H9 (cell line): ENCODE measurements at regions not wholly inside any gene's neighbourhood (a gene's known extent, or its start where the extent isn't known, plus 50 kb on each side); places are given as distances from the start of the nearest gene placed in this dataset.
A peak's percentile ranks its signal among the peaks of the same experiment; 100 is the strongest.

Experiments used
- DNase-seq: peaks from one replicate; pipeline ENCODE4 v3.0.0-alpha.2; 2017
- H2AFZ ChIP-seq: one replicate; pipeline ENCODE4 v1.6.1; 2013; ENCODE audit warnings: mild to moderate bottlenecking, low read length, control low read depth, moderate library complexity
- H2AK5ac ChIP-seq: 2 replicates; pipeline ENCODE4 v1.6.1; 2013; ENCODE audit warnings: low read length, control low read depth, mixed read lengths; ENCODE audit not compliant: insufficient read length
- H2BK120ac ChIP-seq: one replicate; pipeline ENCODE4 v1.6.1; 2013; ENCODE audit warnings: low read depth, mild to moderate bottlenecking, low read length, control low read depth, inconsistent platforms; ENCODE audit not compliant: poor library complexity, severe bottlenecking
- H2BK12ac ChIP-seq: 2 replicates; pipeline ENCODE4 v1.6.1; 2013; ENCODE audit warnings: low read length, control low read depth, mixed read lengths, low read depth; ENCODE audit not compliant: insufficient read length
- H2BK15ac ChIP-seq: 2 replicates; pipeline ENCODE4 v1.6.1; 2013; ENCODE audit warnings: low read depth, low read length, control low read depth
- H2BK20ac ChIP-seq: one replicate; pipeline ENCODE4 v1.6.1; 2013; ENCODE audit warnings: low read depth, mild to moderate bottlenecking, low read length, control low read depth, inconsistent platforms; ENCODE audit not compliant: poor library complexity, severe bottlenecking
- H2BK5ac ChIP-seq: 2 replicates; pipeline ENCODE4 v1.6.1; 2013; ENCODE audit warnings: low read length, control low read depth, mixed read lengths; ENCODE audit not compliant: insufficient read length
- H3K14ac ChIP-seq: 2 replicates; pipeline ENCODE4 v1.6.1; 2013; ENCODE audit warnings: low read length, control low read depth; ENCODE audit not compliant: insufficient read depth
- H3K18ac ChIP-seq: 2 replicates; pipeline ENCODE4 v1.6.1; 2013; ENCODE audit warnings: low read depth, mild to moderate bottlenecking, mixed read lengths, low read length, control low read depth; ENCODE audit not compliant: insufficient read length
- H3K23ac ChIP-seq: 2 replicates; pipeline ENCODE4 v1.6.1; 2013; ENCODE audit warnings: low read length, control low read depth, mixed read lengths, low read depth; ENCODE audit not compliant: insufficient read length
- H3K23me2 ChIP-seq: 2 replicates; pipeline ENCODE4 v1.6.1; 2013; ENCODE audit warnings: low read depth, mild to moderate bottlenecking, mixed read lengths, low read length, control low read depth; ENCODE audit not compliant: insufficient read length, poor library complexity, severe bottlenecking
- H3K27ac ChIP-seq: 2 replicates; pipeline ENCODE4 v1.5.1; 2013; ENCODE audit warnings: low read length, control low read depth, mixed read lengths, low read depth; ENCODE audit not compliant: insufficient read length
- H3K27me3 ChIP-seq: 2 replicates; pipeline ENCODE4 v1.6.1; 2013; ENCODE audit warnings: low read length, control low read depth, inconsistent platforms; ENCODE audit not compliant: insufficient read depth
- H3K4ac ChIP-seq: 2 replicates; pipeline ENCODE4 v1.6.1; 2013; ENCODE audit warnings: low read depth, mild to moderate bottlenecking, control low read depth, inconsistent platforms, low read length, moderate library complexity
- H3K4me1 ChIP-seq: 2 replicates; pipeline ENCODE4 v1.6.1; 2013; ENCODE audit warnings: low read length, control low read depth, inconsistent platforms; ENCODE audit not compliant: insufficient read depth
- H3K4me2 ChIP-seq: 2 replicates; pipeline ENCODE4 v1.6.1; 2013; ENCODE audit warnings: low read length, control low read depth, mixed read lengths; ENCODE audit not compliant: insufficient read length, insufficient read depth
- H3K56ac ChIP-seq: 2 replicates; pipeline ENCODE4 v1.6.1; 2013; ENCODE audit warnings: low read depth, mild to moderate bottlenecking, mixed read lengths, low read length, control low read depth; ENCODE audit not compliant: insufficient read length
- H3K79me1 ChIP-seq: 2 replicates; pipeline ENCODE4 v1.6.1; 2013; ENCODE audit warnings: low read depth, mild to moderate bottlenecking, moderate library complexity, low read length, control low read depth, inconsistent platforms; ENCODE audit not compliant: insufficient read depth, poor library complexity, severe bottlenecking
- H3K79me2 ChIP-seq: 2 replicates; pipeline ENCODE4 v1.6.1; 2013; ENCODE audit warnings: low read length, control low read depth, inconsistent platforms; ENCODE audit not compliant: insufficient read depth
- H3K9ac ChIP-seq: 2 replicates; pipeline ENCODE4 v1.6.1; 2013; ENCODE audit warnings: low read length, control low read depth, mixed read lengths; ENCODE audit not compliant: insufficient read length; ENCODE audit errors: extremely low read depth
- H3K9me3 ChIP-seq: one replicate; pipeline ENCODE4 v1.6.1; 2013; ENCODE audit warnings: low read depth, low read length, inconsistent platforms; ENCODE audit not compliant: control insufficient read depth
- H3T11ph ChIP-seq: one replicate; pipeline ENCODE4 v1.6.1; 2013; ENCODE audit warnings: mild to moderate bottlenecking, low read length, control low read depth, inconsistent platforms
- H4K20me1 ChIP-seq: one replicate; pipeline ENCODE4 v1.6.1; 2013; ENCODE audit not compliant: control insufficient read depth, insufficient read length, insufficient read depth
- H4K5ac ChIP-seq: 2 replicates; pipeline ENCODE4 v1.6.1; 2013; ENCODE audit warnings: low read depth, mild to moderate bottlenecking, mixed read lengths, low read length, control low read depth; ENCODE audit not compliant: insufficient read length
- H4K8ac ChIP-seq: replicated peaks from 2 replicates; pipeline ENCODE4 v1.6.1; 2013; ENCODE audit warnings: low read length, control low read depth, mixed read lengths, low read depth; ENCODE audit not compliant: insufficient read length
- H4K91ac ChIP-seq: 2 replicates; pipeline ENCODE4 v1.6.1; 2013; ENCODE audit warnings: low read depth, mild to moderate bottlenecking, moderate library complexity, mixed read lengths, low read length, control low read depth; ENCODE audit not compliant: insufficient read length
- H3K27ac Mint-ChIP-seq, 3 experiments: 2 replicates in 2 of 3; 3 replicates in 1 of 3; pipeline ENCODE4 v1.8.0; 2020 to 2021; ENCODE audit warnings: mixed read lengths in 3 of 3, mild to moderate bottlenecking in 1 of 3, moderate library complexity in 1 of 3
- H3K27me3 Mint-ChIP-seq: 2 replicates; pipeline ENCODE4 v1.8.0; 2021; ENCODE audit warnings: low read depth, mild to moderate bottlenecking, moderate library complexity, mixed read lengths
- H3K36me3 Mint-ChIP-seq, 3 experiments: 2 replicates in 2 of 3; 3 replicates in 1 of 3; pipeline ENCODE4 v1.8.0; 2020 to 2021; ENCODE audit warnings: low read depth in 3 of 3, mixed read lengths in 3 of 3; ENCODE audit not compliant: insufficient read depth in 1 of 3
- H3K4me1 Mint-ChIP-seq, 2 experiments: 2 replicates each; pipeline ENCODE4 v1.8.0; 2020; ENCODE audit warnings: mixed read lengths in 2 of 2
- H3K4me3 Mint-ChIP-seq, 2 experiments: 2 replicates in 1 of 2; 3 replicates in 1 of 2; pipeline ENCODE4 v1.8.0; 2020 to 2021; ENCODE audit warnings: mild to moderate bottlenecking in 2 of 2, mixed read lengths in 2 of 2, moderate library complexity in 1 of 2
- H3K9me3 Mint-ChIP-seq, 2 experiments: 2 replicates in 1 of 2; 3 replicates in 1 of 2; pipeline ENCODE4 v1.8.0; 2020; ENCODE audit warnings: mild to moderate bottlenecking in 2 of 2, mixed read lengths in 2 of 2, moderate library complexity in 1 of 2
- CTCF ChIP-seq: fragments of 200-600 bp; sonication (generic); conservative IDR thresholded peaks from 3 replicates; pipeline ENCODE4 v1.8.0; 2021; ENCODE audit warnings: antibody characterized with exemption, mild to moderate bottlenecking
- WGBS: extraction: QIAGEN DNeasy Blood & Tissue Kit; methylation state at CpG from one replicate; pipeline ENCODE4 v1.1.7; 2013; ENCODE audit warnings: missing lambda C conversion rate, low lambda C conversion rate, mixed read lengths; ENCODE audit not compliant: insufficient read length; ENCODE audit errors: extremely low coverage; 5-methylcytosine and 5-hydroxymethylcytosine counted together

- no peak overlapping the region for H3K18ac ChIP-seq
- H3K23ac ChIP-seq, result no peak overlapping the region
- H3T11ph ChIP-seq, result no peak overlapping the region
- H2AFZ ChIP-seq, result peak overlapping the region; percentile 40
- no peak for TF ChIP-seq CTCF
- no peak overlapping the region for H3K4me2 ChIP-seq
- H2BK12ac ChIP-seq, result no peak overlapping the region
- no peak overlapping the region for H3K14ac ChIP-seq
- Mint-ChIP-seq H3K4me1 (no peaks in the 10 kb centered on the region), H3K27me3 (no peaks in the 10 kb centered on the region), H3K36me3 (no peaks in the 10 kb centered on the region), H3K4me3 (no peak overlapping the region), H3K9me3 (no peaks in the 10 kb centered on the region), H3K27ac (no peak overlapping the region; a peak in 1 of 7 replicates)
- no peak overlapping the region for H2BK15ac ChIP-seq
- H3K27ac ChIP-seq, result no peak overlapping the region
- H2BK20ac ChIP-seq, result no peak overlapping the region
- H2BK5ac ChIP-seq, result no peak overlapping the region
- H3K4me1 ChIP-seq, result no peaks in the 10 kb centered on the region
- no peak overlapping the region for H2AK5ac ChIP-seq
- H4K8ac ChIP-seq, result no peak overlapping the region
- WGBS, result no CpG with 5 or more reads among the region's 18 CpGs
- no peak for DNase-seq
- H3K27me3 ChIP-seq, result no peaks in the 10 kb centered on the region
- no peak overlapping the region for H2BK120ac ChIP-seq
- no peak overlapping the region for H3K4ac ChIP-seq
- no peaks in the 10 kb centered on the region for H3K79me2 ChIP-seq
- H4K91ac ChIP-seq, result no peak overlapping the region
- no peak overlapping the region for H3K9ac ChIP-seq
- H3K9me3 ChIP-seq, result no peaks in the 10 kb centered on the region
- H4K5ac ChIP-seq, result no peak overlapping the region
- H3K56ac ChIP-seq, result no peak overlapping the region
- no peaks in the 10 kb centered on the region for H3K79me1 ChIP-seq
- H4K20me1 ChIP-seq, result no peaks in the 10 kb centered on the region
- H3K23me2 ChIP-seq, result no peaks in the 10 kb centered on the region
Observed at GRCh38 chr1:8094481-8095241, 68.6 kb upstream of the ERRFI1 start.
